ENCODE measurements at regions not wholly inside any gene's neighbourhood (a gene's known extent, or its start where the extent isn't known, plus 50 kb on each side); places are given as distances from the start of the nearest gene placed in this dataset.

DNA sequence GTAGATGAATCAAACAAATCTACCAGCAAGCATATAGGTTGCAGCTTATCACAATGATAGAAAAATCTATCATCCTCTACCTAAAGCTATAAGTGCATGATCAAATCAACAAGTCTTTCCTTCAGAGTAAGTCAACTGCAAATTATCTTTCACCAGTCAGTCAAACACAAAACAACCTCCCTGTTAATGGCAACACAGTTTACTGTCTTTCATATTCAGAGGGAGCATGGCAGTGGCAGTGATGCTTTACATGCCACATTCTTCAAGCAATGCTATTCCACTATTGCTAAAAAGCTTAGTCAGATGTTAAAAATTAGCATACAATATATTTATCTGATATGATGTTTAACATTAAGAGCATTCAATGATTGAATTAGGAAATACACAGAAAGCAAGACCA lies 245.1 kb upstream of the KLHL4 start:
- TF ChIP-seq EZH2 (IDR thresholded peaks at IDR 0.05) = no peak
- no peak for TF ChIP-seq POLR2AphosphoS5 (IDR thresholded peaks at IDR 0.05; ENCODE audit: borderline replicate concordance, low read depth, low read length)
- no peak for TF ChIP-seq FOXP2 (optimal IDR thresholded peaks at IDR 0.05; ENCODE audit: control extremely low read depth, extremely low read length, insufficient read depth)
